GM12878 (cell line): ENCODE measurements at regions not wholly inside any gene's neighbourhood (a gene's known extent, or its start where the extent isn't known, plus 50 kb on each side); places are given as distances from the start of the nearest gene placed in this dataset.

Experiments used
- ATAC-seq: fragments of 200-7000 bp; cut with Tn5 transposase; 3 replicates; pipeline ENCODE4 v1.9.1; 2020; ENCODE audit warnings: mild to moderate bottlenecking, moderate library complexity
- BruUV-seq: library from RNA; stranded (reverse); fragments of 400-500 nt; replicated peaks from 2 replicates; lab custom pipeline; 2021; lab: Mats Ljungman, UMichigan
- CTCF ChIA-PET: fragments of 300-600 bp; sonication (Branson Sonifier 250); formaldehyde crosslinking; extraction: SDS; loops from one replicate; lab custom pipeline; 2021; ENCODE audit warnings: inconsistent platforms; lab: Yijun Ruan, JAX
- POLR2A ChIA-PET: fragments of 350-600 bp; formaldehyde crosslinking; extraction: SDS; loops from one replicate; lab custom pipeline; 2021; ENCODE audit warnings: inconsistent platforms; lab: Charles Lee
- RAD21 ChIA-PET: fragments of 300-600 bp; sonication (Branson Sonifier 250); formaldehyde crosslinking; loops from one replicate; lab custom pipeline; 2023; ENCODE audit warnings: antibody characterized with exemption; ENCODE audit not compliant: unreplicated experiment; lab: Charles Lee
- SMC1A ChIA-PET: fragments of 300-600 bp; sonication (Branson Sonifier 250); formaldehyde crosslinking; loops from one replicate; lab custom pipeline; 2023; ENCODE audit not compliant: unreplicated experiment, uncharacterized antibody; lab: Charles Lee
- DNase-seq: peaks from one replicate; pipeline ENCODE4 v3.0.0-alpha.2; 2011; ENCODE audit warnings: low read depth, low spot score
- FAIRE-seq: peaks from 3 replicates; lab custom pipeline; 2011; peaks lifted over from hg19 to GRCh38; lab: Jason Lieb, UNC
- H2AFZ ChIP-seq: 2 replicates; pipeline ENCODE4 v1.6.0; 2011; ENCODE audit warnings: low read depth, low read length, control low read depth; ENCODE audit not compliant: control insufficient read depth
- H3K27ac ChIP-seq: 2 replicates; pipeline ENCODE4 v1.5.1; 2011; ENCODE audit warnings: control low read depth; ENCODE audit not compliant: control insufficient read depth, insufficient read depth
- H3K27me3 ChIP-seq, 2 experiments: replicated peaks in 1 of 2; 2 replicates each; pipeline versions ENCODE4 v1.6.0 to v1.6.1; 2011; ENCODE audit warnings: low read length in 1 of 2; ENCODE audit not compliant: control insufficient read depth in 2 of 2, insufficient read depth in 2 of 2
- H3K36me3 ChIP-seq, 2 experiments: 2 replicates each; pipeline ENCODE4 v1.5.1; 2011; ENCODE audit warnings: low read length in 1 of 2; ENCODE audit not compliant: control insufficient read depth in 2 of 2, insufficient read depth in 2 of 2
- H3K4me1 ChIP-seq: 2 replicates; pipeline ENCODE4 v1.6.1; 2011; ENCODE audit warnings: mild to moderate bottlenecking, low read length, moderate library complexity, mixed read lengths; ENCODE audit not compliant: control insufficient read depth, insufficient read depth
- H3K4me2 ChIP-seq: 2 replicates; pipeline ENCODE4 v1.6.0; 2011; ENCODE audit warnings: control low read depth; ENCODE audit not compliant: control insufficient read depth, insufficient read depth
- H3K4me3 ChIP-seq: fragments of 200-600 bp; sonication (generic); 2 replicates; pipeline ENCODE4 v1.5.1; 2016
- H3K79me2 ChIP-seq: 2 replicates; pipeline ENCODE4 v1.6.0; 2011; ENCODE audit warnings: low read length; ENCODE audit not compliant: control insufficient read depth, insufficient read depth
- H3K9ac ChIP-seq: 2 replicates; pipeline ENCODE4 v1.8.0; 2011; ENCODE audit warnings: low read length, control low read depth, mixed read lengths; ENCODE audit not compliant: control insufficient read depth, insufficient read depth
- H3K9me3 ChIP-seq: replicated peaks from 3 replicates; pipeline ENCODE4 v1.5.1; 2011; ENCODE audit warnings: mild to moderate bottlenecking, low read length; ENCODE audit not compliant: control insufficient read depth, insufficient read depth
- H4K20me1 ChIP-seq: 2 replicates; pipeline ENCODE4 v1.6.0; 2011; ENCODE audit not compliant: control insufficient read depth, insufficient read depth
- CEBPZ ChIP-seq: fragments of 150-350 bp; IDR thresholded peaks from 2 replicates; pipeline ENCODE4 v1.6.1; 2016; ENCODE audit warnings: low read depth, low read length
- CTCF ChIP-seq, 3 experiments: IDR thresholded peaks in 2 of 3; conservative IDR thresholded peaks in 1 of 3; 2 replicates each; pipeline ENCODE4 v1.5.1; 2011; ENCODE audit warnings: low read depth in 3 of 3, low read length in 3 of 3, mild to moderate bottlenecking in 3 of 3, control low read depth in 2 of 3, moderate library complexity in 2 of 3, inconsistent platforms in 1 of 3, mixed read lengths in 1 of 3; ENCODE audit not compliant: control insufficient read depth in 2 of 3, insufficient read depth in 1 of 3; ENCODE audit errors: extremely low read depth in 1 of 3
- IKZF2 ChIP-seq, 2 experiments: fragments of 450-650 bp; IDR thresholded peaks; 2 replicates each; pipeline ENCODE4 v1.6.1; 2017; ENCODE audit warnings: mild to moderate bottlenecking in 2 of 2, moderate library complexity in 2 of 2
- JUND ChIP-seq: IDR thresholded peaks from 2 replicates; pipeline ENCODE4 v1.6.1; 2012; ENCODE audit warnings: low read depth, mild to moderate bottlenecking, low read length, improper control_type of control experiment, moderate library complexity
- WGBS: methylation state at CpG from one replicate; pipeline ENCODE4 v1.1.6; 2016; ENCODE audit warnings: low lambda C conversion rate; ENCODE audit not compliant: insufficient replicate concordance, insufficient coverage; ENCODE audit errors: missing lambda C conversion rate; 5-methylcytosine and 5-hydroxymethylcytosine counted together
- in situ Hi-C: fragments of 300-500 bp; cut with MboI; formaldehyde crosslinking; loops from 9 replicates; pipeline ENCODE4 v1.14.3; 2018; ENCODE audit warnings: mixed read lengths
- intact Hi-C: fragments of 100-400 bp; cut with micrococcal nuclease; formaldehyde crosslinking; loops from one replicate; pipeline ENCODE4 v1.14.2; 2022; ENCODE audit not compliant: unreplicated experiment

GRCh38 chr10:6986927-6987326 lies 406.9 kb upstream of the PRKCQ start:
- Histone ChIP-seq H3K79me2 (no peaks in the 10 kb centered on the region), H3K4me1 (no peaks in the 10 kb centered on the region), H3K4me2 (no peak overlapping the region), H2AFZ (no peak overlapping the region), H3K27ac (no peak overlapping the region), H3K9me3 (no peaks in the 10 kb centered on the region), H3K27me3 (no peaks in the 10 kb centered on the region), H3K4me3 (no peak overlapping the region), H3K9ac (no peak overlapping the region), H3K36me3 (no peaks in the 10 kb centered on the region), H4K20me1 (no peaks in the 10 kb centered on the region)
- DNase-seq: no peak
- in situ Hi-C loops (no loop called here), intact Hi-C loops (no loop called here)
- ChIA-PET POLR2A (no interaction called here), RAD21 (no interaction called here), CTCF (no interaction called here), SMC1A (interaction anchor here (0.8 kb wide), 1 partner anchor 93 kb away, joined by 3 read pairs; no protein-coding TSS in a partner anchor)
- no peak for ATAC-seq
- no TSS peak for BruUV-seq
- TF ChIP-seq IKZF2 (IDR thresholded peaks at IDR 0.05): no peak
- TF ChIP-seq CTCF (IDR thresholded peaks at IDR 0.05 in 2 of 3, conservative IDR thresholded peaks at IDR 0.05 in 1 of 3; ENCODE audit: control insufficient read depth in 2 of 3, extremely low read depth in 1 of 3, insufficient read depth in 1 of 3, low read depth in 3 of 3, low read length in 3 of 3): no peak
- TF ChIP-seq CEBPZ: no peak
- TF ChIP-seq JUND: no peak
- WGBS: 67% methylated on average over 10 of the region's 10 CpGs
- FAIRE-seq: no peak
